SK-N-SH treated with all-trans-retinoic acid at 6 μM for 48 hours (cell line): ENCODE measurements at regions not wholly inside any gene's neighbourhood (a gene's known extent, or its start where the extent isn't known, plus 50 kb on each side); places are given as distances from the start of the nearest gene placed in this dataset.

Experiments
- CREB5 ChIP-seq: fragments of 250-450 bp; sonication (Bioruptor Pico); IDR thresholded peaks from 2 replicates; pipeline ENCODE4 v1.5.1; 2020; ENCODE audit warnings: low read depth, mild to moderate bottlenecking, moderate library complexity
- CSRNP3 ChIP-seq: fragments of 250-450 bp; sonication (Bioruptor Pico); IDR thresholded peaks from 2 replicates; pipeline ENCODE4 v1.5.1; 2021; ENCODE audit warnings: mild to moderate bottlenecking, moderate library complexity
- PPARA ChIP-seq: fragments of 250-450 bp; sonication (Bioruptor Pico); IDR thresholded peaks from 2 replicates; pipeline ENCODE4 v1.5.0; 2020; ENCODE audit warnings: mild to moderate bottlenecking, borderline replicate concordance
- TOX ChIP-seq: fragments of 250-450 bp; sonication (Bioruptor Pico); IDR thresholded peaks from 2 replicates; pipeline ENCODE4 v1.8.0; 2021; ENCODE audit warnings: mild to moderate bottlenecking, moderate library complexity, borderline replicate concordance
- ZFP30 ChIP-seq: fragments of 450-650 bp; formaldehyde crosslinking; IDR thresholded peaks from 2 replicates; pipeline ENCODE4 v1.5.0; 2022; ENCODE audit warnings: mild to moderate bottlenecking, moderate library complexity

GRCh38 chr1:234858722-234859121, 248.7 kb upstream of the IRF2BP2 start:
- TF ChIP-seq CREB5: no peak
- TF ChIP-seq ZFP30 (CRISPR knock-in tag): no peak
- no peak for TF ChIP-seq CSRNP3
- no peak for TF ChIP-seq PPARA (CRISPR knock-in tag)
- no peak for TF ChIP-seq TOX
